Embryonic facial prominence (tissue), 1 donor: ENCODE measurements at regions not wholly inside any gene's neighbourhood (a gene's known extent, or its start where the extent isn't known, plus 50 kb on each side); places are given as distances from the start of the nearest gene placed in this dataset.

ENCODE experiments used
- DNase-seq: peaks from one replicate; pipeline ENCODE4 v3.0.0-alpha.2; 2016; ENCODE audit errors: extremely low spot score

- DNase-seq, result no peak
Measured at GRCh38 chr14:99043756-99044155, 228.2 kb downstream of the BCL11B start.

- no peak for DNase-seq
Measured at GRCh38 chr14:99047441-99048031, 224.5 kb downstream of the BCL11B start.

GRCh38 chr14:99050309-99050708 is 221.7 kb downstream of the BCL11B start:
- DNase-seq, result no peak

- no peak for DNase-seq
Measured at GRCh38 chr14:99052467-99052866, 219.5 kb downstream of the BCL11B start.

GRCh38 chr14:99055019-99055418 is 217.0 kb downstream of the BCL11B start:
- DNase-seq, result no peak

- DNase-seq, result no peak
Measured at GRCh38 chr14:99055816-99056215, 216.2 kb downstream of the BCL11B start.

GRCh38 chr14:99057576-99058083 is 214.4 kb downstream of the BCL11B start:
- DNase-seq, result no peak

- DNase-seq, result no peak
Measured at GRCh38 chr14:99058542-99058941, 213.5 kb downstream of the BCL11B start.

GRCh38 chr14:99062216-99062615 is 209.8 kb downstream of the BCL11B start:
- DNase-seq, result no peak

GRCh38 chr14:99062772-99063418 is 209.1 kb downstream of the BCL11B start:
- no peak for DNase-seq

- DNase-seq, result no peak
Measured at GRCh38 chr14:99063620-99064225, 208.3 kb downstream of the BCL11B start.

GRCh38 chr14:99064262-99064954 is 207.6 kb downstream of the BCL11B start:
- no peak for DNase-seq

GRCh38 chr14:99065551-99065950 is 206.4 kb downstream of the BCL11B start:
- no peak for DNase-seq

GRCh38 chr14:99066378-99066777 is 205.6 kb downstream of the BCL11B start:
- no peak for DNase-seq

- no peak for DNase-seq
Measured at GRCh38 chr14:99067141-99067920, 204.7 kb downstream of the BCL11B start.

- DNase-seq, result no peak
Measured at GRCh38 chr14:99067927-99068326, 204.1 kb downstream of the BCL11B start.

- DNase-seq, result no peak
Measured at GRCh38 chr14:99069946-99070345, 202.1 kb downstream of the BCL11B start.

- DNase-seq, result no peak
Measured at GRCh38 chr14:99072433-99072832, 199.6 kb downstream of the BCL11B start.

- no peak for DNase-seq
Measured at GRCh38 chr14:99072956-99073355, 199.0 kb downstream of the BCL11B start.

- no peak for DNase-seq
Measured at GRCh38 chr14:99073431-99073830, 198.6 kb downstream of the BCL11B start.

GRCh38 chr14:99075061-99075460 is 196.9 kb downstream of the BCL11B start:
- DNase-seq, result no peak
